Glutamatergic neuron (in vitro differentiated cells): ENCODE measurements at regions not wholly inside any gene's neighbourhood (a gene's known extent, or its start where the extent isn't known, plus 50 kb on each side); places are given as distances from the start of the nearest gene placed in this dataset.
"Not testable (repeated sequence)": the region's sequence is repeated elsewhere in the genome, so short reads cannot be mapped to it uniquely, and the experiment has no call there.

ENCODE experiments used
- DNase-seq: peaks from one replicate; pipeline ENCODE4 v3.0.0; 2022
- H3K27ac Mint-ChIP-seq: one replicate; pipeline ENCODE4 v1.8.0; 2020; ENCODE audit warnings: mild to moderate bottlenecking, mixed read lengths, inconsistent platforms; ENCODE audit not compliant: unreplicated experiment
- H3K27me3 Mint-ChIP-seq: one replicate; pipeline ENCODE4 v1.8.0; 2020; ENCODE audit warnings: mild to moderate bottlenecking, moderate library complexity, mixed read lengths, inconsistent platforms; ENCODE audit not compliant: unreplicated experiment
- H3K36me3 Mint-ChIP-seq: one replicate; pipeline ENCODE4 v1.8.0; 2020; ENCODE audit warnings: mild to moderate bottlenecking, mixed read lengths, inconsistent platforms; ENCODE audit not compliant: unreplicated experiment
- H3K4me1 Mint-ChIP-seq: one replicate; pipeline ENCODE4 v1.8.0; 2020; ENCODE audit warnings: mild to moderate bottlenecking, low read depth, mixed read lengths, inconsistent platforms; ENCODE audit not compliant: unreplicated experiment
- H3K4me3 Mint-ChIP-seq: one replicate; pipeline ENCODE4 v1.8.0; 2020; ENCODE audit warnings: mild to moderate bottlenecking, mixed read lengths, inconsistent platforms; ENCODE audit not compliant: unreplicated experiment
- H3K9me3 Mint-ChIP-seq: one replicate; pipeline ENCODE4 v1.8.0; 2020; ENCODE audit warnings: mild to moderate bottlenecking, moderate library complexity, mixed read lengths, inconsistent platforms; ENCODE audit not compliant: unreplicated experiment

GRCh38 chr2:87468429-87468981 is 279.4 kb upstream of the PLGLB2 start:
- not testable (repeated sequence) for H3K4me3 Mint-ChIP-seq, H3K9me3 Mint-ChIP-seq, H3K4me1 Mint-ChIP-seq, H3K27me3 Mint-ChIP-seq, DNase-seq, H3K27ac Mint-ChIP-seq, H3K36me3 Mint-ChIP-seq

GRCh38 chr2:87469180-87470151 is 278.4 kb upstream of the PLGLB2 start:
- H3K27me3 Mint-ChIP-seq, H3K27ac Mint-ChIP-seq, DNase-seq, H3K4me1 Mint-ChIP-seq, H3K9me3 Mint-ChIP-seq, H3K36me3 Mint-ChIP-seq, H3K4me3 Mint-ChIP-seq: not testable (repeated sequence)

- not testable (repeated sequence) for DNase-seq, H3K4me1 Mint-ChIP-seq, H3K4me3 Mint-ChIP-seq, H3K9me3 Mint-ChIP-seq, H3K36me3 Mint-ChIP-seq, H3K27ac Mint-ChIP-seq, H3K27me3 Mint-ChIP-seq
These were observed 277.2 kb upstream of the PLGLB2 start for GRCh38 chr2:87470381-87471380.

- not testable (repeated sequence) for H3K4me3 Mint-ChIP-seq, H3K27ac Mint-ChIP-seq, DNase-seq, H3K9me3 Mint-ChIP-seq, H3K27me3 Mint-ChIP-seq, H3K36me3 Mint-ChIP-seq, H3K4me1 Mint-ChIP-seq
These were observed 276.4 kb upstream of the PLGLB2 start for GRCh38 chr2:87471478-87471877.

- H3K36me3 Mint-ChIP-seq, H3K9me3 Mint-ChIP-seq, H3K4me1 Mint-ChIP-seq, H3K4me3 Mint-ChIP-seq, H3K27ac Mint-ChIP-seq, H3K27me3 Mint-ChIP-seq, DNase-seq: not testable (repeated sequence)
These were observed 271.5 kb upstream of the PLGLB2 start for GRCh38 chr2:87476223-87476872.

- not testable (repeated sequence) for H3K4me3 Mint-ChIP-seq, H3K27ac Mint-ChIP-seq
These were observed 271.0 kb upstream of the PLGLB2 start for GRCh38 chr2:87476936-87477335.

GRCh38 chr2:87477669-87478428 is 270.0 kb upstream of the PLGLB2 start:
- not testable (repeated sequence) for H3K4me3 Mint-ChIP-seq, H3K4me1 Mint-ChIP-seq, H3K27me3 Mint-ChIP-seq, H3K36me3 Mint-ChIP-seq, H3K27ac Mint-ChIP-seq, DNase-seq, H3K9me3 Mint-ChIP-seq

More at GRCh38 chr2:87476936-87477335, 271.0 kb upstream of the PLGLB2 start:
- H3K36me3 Mint-ChIP-seq, H3K27me3 Mint-ChIP-seq, H3K9me3 Mint-ChIP-seq, DNase-seq, H3K4me1 Mint-ChIP-seq: not testable (repeated sequence)

- not testable (repeated sequence) for H3K4me3 Mint-ChIP-seq, H3K27ac Mint-ChIP-seq, H3K27me3 Mint-ChIP-seq, H3K9me3 Mint-ChIP-seq, DNase-seq, H3K4me1 Mint-ChIP-seq, H3K36me3 Mint-ChIP-seq
These were observed 269.0 kb upstream of the PLGLB2 start for GRCh38 chr2:87478911-87479310.

- H3K36me3 Mint-ChIP-seq, H3K27ac Mint-ChIP-seq, H3K4me3 Mint-ChIP-seq, H3K27me3 Mint-ChIP-seq, H3K4me1 Mint-ChIP-seq, DNase-seq, H3K9me3 Mint-ChIP-seq: not testable (repeated sequence)
These were observed 264.7 kb upstream of the PLGLB2 start for GRCh38 chr2:87483093-87483680.

- not testable (repeated sequence) for H3K36me3 Mint-ChIP-seq, H3K4me3 Mint-ChIP-seq, H3K27me3 Mint-ChIP-seq, H3K4me1 Mint-ChIP-seq, DNase-seq, H3K9me3 Mint-ChIP-seq, H3K27ac Mint-ChIP-seq
These were observed 263.5 kb upstream of the PLGLB2 start for GRCh38 chr2:87484363-87484762.
